Breast epithelium (tissue), 3 donors: ENCODE measurements at regions not wholly inside any gene's neighbourhood (a gene's known extent, or its start where the extent isn't known, plus 50 kb on each side); places are given as distances from the start of the nearest gene placed in this dataset.

ENCODE experiments used
- POLR2A ChIP-seq: fragments of 450-650 bp; IDR thresholded peaks from one replicate; pipeline ENCODE4 v1.6.1; 2016; ENCODE audit warnings: antibody characterized with exemption, mild to moderate bottlenecking, moderate library complexity
- POLR2AphosphoS5 ChIP-seq, 3 donors: sonication (generic); formaldehyde crosslinking; IDR thresholded peaks; one replicate each; pipeline ENCODE4 v1.6.1; 2017; ENCODE audit warnings: antibody characterized with exemption in 3 of 3
- TF ChIP-seq, protein P1 (sequence below), 3 donors: fragments of 450-650 bp; IDR thresholded peaks; one replicate each; pipeline ENCODE4 v1.5.1; 2016 to 2017; ENCODE audit warnings: antibody characterized with exemption in 3 of 3, mild to moderate bottlenecking in 3 of 3, moderate library complexity in 3 of 3

DNA sequence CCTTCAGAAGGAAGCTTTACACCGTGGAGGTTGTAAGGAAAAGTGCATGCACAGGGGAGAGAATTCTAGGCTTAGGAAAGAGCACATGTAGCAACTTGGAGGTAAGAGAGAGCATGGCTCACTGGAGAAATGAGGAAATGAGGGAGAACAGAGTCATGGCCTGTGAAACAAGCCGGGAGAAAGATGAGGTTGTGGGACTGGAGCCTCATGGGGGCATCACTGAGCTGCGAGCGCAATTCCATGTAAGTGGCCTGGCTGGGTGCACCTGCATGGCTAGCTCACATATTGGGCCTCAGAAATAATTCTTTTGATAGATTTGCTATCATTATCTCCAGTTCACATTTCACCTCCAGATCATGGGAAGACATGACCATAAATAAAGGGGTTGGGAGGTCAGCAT is 785.5 kb upstream of the RAB6C start:
- TF ChIP-seq, protein P1, sequence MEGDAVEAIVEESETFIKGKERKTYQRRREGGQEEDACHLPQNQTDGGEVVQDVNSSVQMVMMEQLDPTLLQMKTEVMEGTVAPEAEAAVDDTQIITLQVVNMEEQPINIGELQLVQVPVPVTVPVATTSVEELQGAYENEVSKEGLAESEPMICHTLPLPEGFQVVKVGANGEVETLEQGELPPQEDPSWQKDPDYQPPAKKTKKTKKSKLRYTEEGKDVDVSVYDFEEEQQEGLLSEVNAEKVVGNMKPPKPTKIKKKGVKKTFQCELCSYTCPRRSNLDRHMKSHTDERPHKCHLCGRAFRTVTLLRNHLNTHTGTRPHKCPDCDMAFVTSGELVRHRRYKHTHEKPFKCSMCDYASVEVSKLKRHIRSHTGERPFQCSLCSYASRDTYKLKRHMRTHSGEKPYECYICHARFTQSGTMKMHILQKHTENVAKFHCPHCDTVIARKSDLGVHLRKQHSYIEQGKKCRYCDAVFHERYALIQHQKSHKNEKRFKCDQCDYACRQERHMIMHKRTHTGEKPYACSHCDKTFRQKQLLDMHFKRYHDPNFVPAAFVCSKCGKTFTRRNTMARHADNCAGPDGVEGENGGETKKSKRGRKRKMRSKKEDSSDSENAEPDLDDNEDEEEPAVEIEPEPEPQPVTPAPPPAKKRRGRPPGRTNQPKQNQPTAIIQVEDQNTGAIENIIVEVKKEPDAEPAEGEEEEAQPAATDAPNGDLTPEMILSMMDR (IDR thresholded peaks at IDR 0.05), result no peak
- no peak for TF ChIP-seq POLR2AphosphoS5 (IDR thresholded peaks at IDR 0.05)
- TF ChIP-seq POLR2A, result no peak
